ENCODE measurements at regions not wholly inside any gene's neighbourhood (a gene's known extent, or its start where the extent isn't known, plus 50 kb on each side); places are given as distances from the start of the nearest gene placed in this dataset.
"Not testable (repeated sequence)": the region's sequence is repeated elsewhere in the genome, so short reads cannot be mapped to it uniquely, and the experiment has no call there.

- DNase-seq: no peak
These were observed 169.4 kb downstream of the KBTBD8 start for GRCh38 chr3:67167481-67167880.

- DNase-seq: no peak
These were observed 173.7 kb downstream of the KBTBD8 start for GRCh38 chr3:67171841-67172240.

DNA sequence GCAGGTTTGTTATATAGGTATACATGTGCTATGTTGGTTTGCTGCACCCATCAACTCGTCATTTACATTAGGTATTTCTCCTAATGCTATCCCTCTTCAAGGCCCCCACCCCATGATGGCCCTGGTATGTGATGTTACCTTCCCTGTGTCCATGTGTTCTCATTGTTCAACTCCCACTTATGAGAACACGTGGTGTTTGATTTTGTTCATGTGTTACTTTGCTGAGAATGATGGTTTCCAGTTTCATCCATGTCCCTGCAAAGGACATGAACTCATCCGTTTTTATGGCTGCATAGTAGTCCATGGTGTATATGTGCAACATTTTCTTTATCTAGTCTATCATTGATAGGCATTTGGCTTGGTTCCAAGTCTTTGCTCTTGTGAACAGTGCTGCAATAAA lies 175.0 kb downstream of the KBTBD8 start:
- not testable (repeated sequence) for DNase-seq

DNA sequence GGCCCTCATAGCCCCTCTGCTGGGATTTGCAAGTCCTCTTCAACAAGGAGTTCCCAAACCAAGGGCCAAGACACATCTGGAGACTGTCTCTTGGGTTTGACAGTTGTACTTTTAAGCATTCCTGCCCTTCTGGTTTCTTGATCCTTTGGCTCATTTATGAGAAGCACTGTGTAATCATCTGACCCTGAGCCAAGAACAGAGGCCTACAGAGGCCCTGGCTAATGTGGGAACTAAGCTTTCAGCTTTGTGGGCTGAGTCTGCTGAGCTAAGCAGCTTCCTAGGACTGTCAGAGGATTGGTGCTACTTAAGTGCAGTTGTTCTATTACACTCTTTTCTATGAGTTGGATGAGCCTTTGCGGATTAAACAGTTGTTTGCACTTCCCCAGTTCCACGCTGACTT lies 178.3 kb downstream of the KBTBD8 start:
- DNase-seq: no peak

DNA sequence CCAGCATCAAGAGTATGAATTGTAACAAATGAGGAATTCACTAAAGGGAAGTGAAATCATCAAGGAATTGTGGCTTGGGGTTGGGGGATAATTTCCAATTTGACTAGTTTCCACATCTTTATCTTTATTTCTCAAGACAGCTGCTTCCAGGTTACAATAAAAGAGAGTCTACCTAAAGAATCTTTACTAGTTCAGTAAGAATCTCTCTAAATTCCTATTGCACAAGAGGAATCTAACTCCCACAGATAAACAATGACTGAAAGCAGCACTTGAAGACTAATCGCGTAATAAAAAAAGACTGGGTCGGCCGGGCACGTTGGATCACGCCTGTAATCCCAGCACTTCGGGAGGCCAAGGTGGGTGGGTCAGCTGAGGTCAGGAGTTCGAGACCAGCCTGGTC lies 194.4 kb downstream of the KBTBD8 start:
- DNase-seq: no peak

- no peak for DNase-seq
These were observed 198.6 kb downstream of the KBTBD8 start for GRCh38 chr3:67196677-67197076.

DNA sequence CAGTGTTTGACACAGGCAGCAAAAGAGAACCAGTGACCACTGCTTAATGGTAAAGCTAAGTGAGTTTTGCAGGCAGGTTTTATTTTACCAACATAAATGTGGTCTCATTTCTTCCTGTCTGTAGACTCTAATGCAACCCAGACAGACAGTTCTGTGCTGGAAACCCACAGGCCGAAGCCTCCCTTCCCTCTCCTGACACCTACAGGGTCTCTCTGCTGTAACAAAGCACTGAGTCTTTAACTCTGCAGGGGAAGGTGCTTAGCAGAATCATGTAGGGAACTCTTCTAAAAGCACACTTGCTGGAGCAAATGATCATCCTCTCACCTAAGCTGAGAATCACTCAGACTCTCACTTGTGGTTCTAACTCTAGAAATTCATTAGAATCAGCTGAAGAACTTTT lies 200.3 kb downstream of the KBTBD8 start:
- DNase-seq: no peak

GRCh38 chr3:67200618-67201017 lies 202.5 kb downstream of the KBTBD8 start:
- DNase-seq: no peak

- DNase-seq: no peak
These were observed 202.9 kb downstream of the KBTBD8 start for GRCh38 chr3:67201026-67201425.

GRCh38 chr3:67202053-67202452 lies 203.9 kb downstream of the KBTBD8 start:
- no peak for DNase-seq

- DNase-seq: no peak
These were observed 206.8 kb downstream of the KBTBD8 start for GRCh38 chr3:67204951-67205350.

- DNase-seq: no peak
These were observed 217.6 kb downstream of the KBTBD8 start for GRCh38 chr3:67215690-67216089.

GRCh38 chr3:67227030-67227429 lies 228.9 kb downstream of the KBTBD8 start:
- no peak for DNase-seq

GRCh38 chr3:67228136-67228535 lies 230.0 kb downstream of the KBTBD8 start:
- no peak for DNase-seq

DNA sequence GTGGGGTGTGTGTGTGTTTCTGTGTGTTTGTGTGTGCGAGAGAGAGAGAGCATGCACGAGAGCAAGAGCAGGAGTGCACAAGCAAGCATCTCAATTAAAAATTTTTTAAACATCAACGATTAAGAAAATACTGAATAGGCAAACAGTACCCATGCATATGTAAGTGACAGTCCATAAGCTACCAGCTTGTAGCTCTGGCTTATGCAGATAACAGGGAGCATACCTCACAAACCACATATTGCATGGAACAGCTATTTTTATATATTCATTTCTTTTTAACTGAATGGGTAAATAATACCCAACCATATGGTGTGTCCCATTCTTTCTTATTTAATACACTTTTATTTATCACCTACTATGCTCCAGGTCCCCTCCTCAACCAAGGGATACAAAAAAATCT lies 234.5 kb downstream of the KBTBD8 start:
- no peak for DNase-seq

GRCh38 chr3:67239353-67239752 lies 241.2 kb downstream of the KBTBD8 start:
- DNase-seq: no peak

GRCh38 chr3:67241084-67241483 lies 243.0 kb downstream of the KBTBD8 start:
- DNase-seq: no peak

- no peak for DNase-seq
These were observed 246.0 kb downstream of the KBTBD8 start for GRCh38 chr3:67244130-67244529.

DNA sequence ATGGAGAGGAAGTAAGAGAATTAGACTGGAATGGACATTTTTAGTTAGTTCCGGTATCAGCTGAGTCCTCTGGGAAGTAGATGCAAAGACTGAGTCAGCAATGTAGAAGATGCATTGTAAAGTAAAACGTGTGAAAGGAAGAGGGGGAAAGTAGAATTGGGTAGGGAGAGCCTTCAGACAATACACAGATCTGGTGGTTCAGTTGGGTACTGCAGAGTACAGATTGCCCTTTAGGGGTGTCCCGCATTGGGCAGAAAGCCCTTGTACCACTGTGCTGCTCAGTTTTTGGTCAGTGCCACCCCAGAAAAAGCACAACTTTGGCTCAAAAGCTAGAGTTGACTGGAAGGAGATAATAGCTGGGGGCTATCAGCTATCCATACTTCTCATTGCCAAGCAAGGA lies 247.4 kb downstream of the KBTBD8 start:
- DNase-seq: no peak

GRCh38 chr3:67248726-67249125 lies 250.6 kb downstream of the KBTBD8 start:
- no peak for DNase-seq

- DNase-seq: not testable (repeated sequence)
These were observed 254.8 kb downstream of the KBTBD8 start for GRCh38 chr3:67252906-67253305.

- no peak for DNase-seq
These were observed 280.0 kb downstream of the KBTBD8 start for GRCh38 chr3:67278015-67278618.

DNA sequence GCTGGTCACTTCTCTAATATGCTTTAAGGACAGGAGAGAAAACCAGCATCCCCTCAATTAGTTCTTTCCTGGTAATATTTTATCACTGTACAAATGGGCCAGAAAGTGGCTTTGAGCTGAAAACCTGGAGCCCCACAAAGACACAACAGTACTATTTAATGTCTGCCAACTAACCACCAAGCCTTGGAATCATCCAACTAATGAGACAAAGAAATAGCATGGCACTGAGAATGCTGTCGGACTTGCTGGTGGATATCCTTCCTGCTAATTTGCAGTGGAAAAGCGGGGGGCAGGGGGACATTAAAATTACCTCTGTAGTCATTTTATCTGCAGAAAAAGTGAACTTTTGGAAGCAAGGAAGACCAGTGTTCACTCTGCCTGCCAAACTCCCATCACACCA lies 288.5 kb downstream of the KBTBD8 start:
- DNase-seq: no peak

DNA sequence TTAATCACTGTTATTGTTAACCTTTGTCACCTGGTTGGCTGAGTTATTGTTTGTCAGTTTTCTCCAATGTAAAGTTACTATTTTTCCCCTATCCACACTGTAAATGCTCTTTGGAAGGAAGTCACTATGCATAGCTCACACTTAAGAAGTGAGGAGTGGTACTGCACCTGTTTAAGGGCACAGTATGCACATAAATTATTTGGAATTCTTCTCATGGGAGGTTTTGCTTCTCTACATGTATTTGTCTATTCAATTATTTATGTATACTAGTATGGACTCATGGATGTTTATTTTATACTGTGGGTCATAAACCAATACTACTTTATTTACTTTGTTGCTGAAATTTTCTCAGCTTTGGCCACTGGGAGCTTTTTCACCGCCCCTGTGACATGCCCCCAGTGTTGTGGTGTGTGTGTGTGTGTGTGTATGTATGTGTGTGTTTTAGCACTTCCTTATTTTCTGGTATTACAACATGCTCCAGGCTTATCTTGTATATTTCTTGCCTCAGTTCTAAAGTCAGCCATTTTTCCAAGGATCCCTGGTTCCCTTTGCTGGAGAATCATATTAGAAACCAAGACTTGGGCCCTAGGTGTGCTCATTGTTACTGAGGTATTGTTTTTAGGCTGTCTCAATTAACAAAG lies 290.5 kb downstream of the KBTBD8 start:
- no peak for DNase-seq

- no peak for DNase-seq
These were observed 291.5 kb downstream of the KBTBD8 start for GRCh38 chr3:67289626-67290025.
